Chondrocyte (in vitro differentiated cells): ENCODE measurements at regions not wholly inside any gene's neighbourhood (a gene's known extent, or its start where the extent isn't known, plus 50 kb on each side); places are given as distances from the start of the nearest gene placed in this dataset.
A peak's percentile ranks its signal among the peaks of the same experiment; 100 is the strongest.
"Not testable (repeated sequence)": the region's sequence is repeated elsewhere in the genome, so short reads cannot be mapped to it uniquely, and the experiment has no call there.

Experiments used
- DNase-seq: peaks from one replicate; pipeline ENCODE4 v3.0.0; 2021; ENCODE audit warnings: mixed read lengths, low spot score
- H3K27ac Mint-ChIP-seq: one replicate; pipeline ENCODE4 v1.8.0; 2021; ENCODE audit warnings: mild to moderate bottlenecking, moderate library complexity, mixed read lengths; ENCODE audit not compliant: unreplicated experiment
- H3K27me3 Mint-ChIP-seq: 2 replicates; pipeline ENCODE4 v1.8.0; 2021; ENCODE audit warnings: low read depth, mixed read lengths
- H3K36me3 Mint-ChIP-seq: 2 replicates; pipeline ENCODE4 v1.8.0; 2021; ENCODE audit warnings: low read depth, mixed read lengths
- H3K4me1 Mint-ChIP-seq: 2 replicates; pipeline ENCODE4 v1.8.0; 2021; ENCODE audit warnings: low read depth, mild to moderate bottlenecking, mixed read lengths
- H3K4me3 Mint-ChIP-seq: one replicate; pipeline ENCODE4 v1.8.0; 2021; ENCODE audit warnings: mild to moderate bottlenecking, moderate library complexity, mixed read lengths; ENCODE audit not compliant: unreplicated experiment
- H3K9me3 Mint-ChIP-seq: 2 replicates; pipeline ENCODE4 v1.8.0; 2021; ENCODE audit warnings: low read depth, mixed read lengths
- CTCF ChIP-seq: fragments of 200-600 bp; sonication (generic); IDR thresholded peaks from 2 replicates; pipeline ENCODE4 v1.5.0; 2021; ENCODE audit warnings: antibody characterized with exemption, mild to moderate bottlenecking, moderate library complexity

GRCh38 chr5:56729488-56729887, 85.9 kb upstream of the MAP3K1 start:
- peaks cover 2% of the 10 kb centered on the region for H3K9me3 Mint-ChIP-seq
- no peak for TF ChIP-seq CTCF
- DNase-seq, result no peak
- H3K4me1 Mint-ChIP-seq, result peaks cover 16% of the 10 kb centered on the region
- H3K27ac Mint-ChIP-seq, result no peak overlapping the region
- H3K4me3 Mint-ChIP-seq, result no peak overlapping the region
- H3K27me3 Mint-ChIP-seq, result no peaks in the 10 kb centered on the region
- H3K36me3 Mint-ChIP-seq, result no peaks in the 10 kb centered on the region

GRCh38 chr5:56725711-56726411, 89.5 kb upstream of the MAP3K1 start:
- no peaks in the 10 kb centered on the region for H3K36me3 Mint-ChIP-seq
- peak overlapping the region; percentile 45 for H3K27ac Mint-ChIP-seq
- H3K9me3 Mint-ChIP-seq, result no peaks in the 10 kb centered on the region
- peaks cover 6% of the 10 kb centered on the region for H3K4me1 Mint-ChIP-seq
- H3K27me3 Mint-ChIP-seq, result no peaks in the 10 kb centered on the region
- DNase-seq, result no peak
- no peak for TF ChIP-seq CTCF
- H3K4me3 Mint-ChIP-seq, result no peak overlapping the region

GRCh38 chr5:56724857-56725256, 90.5 kb upstream of the MAP3K1 start:
- H3K27ac Mint-ChIP-seq, H3K27me3 Mint-ChIP-seq, H3K9me3 Mint-ChIP-seq, DNase-seq, H3K4me3 Mint-ChIP-seq, H3K36me3 Mint-ChIP-seq, H3K4me1 Mint-ChIP-seq: not testable (repeated sequence)

- Mint-ChIP-seq H3K4me3 (no peak overlapping the region), H3K27ac (no peak overlapping the region), H3K4me1 (peaks cover 12% of the 10 kb centered on the region), H3K36me3 (no peaks in the 10 kb centered on the region), H3K9me3 (no peaks in the 10 kb centered on the region), H3K27me3 (no peaks in the 10 kb centered on the region)
- no peak for TF ChIP-seq CTCF
- no peak for DNase-seq
Measured at GRCh38 chr5:56722317-56722716, 93.0 kb upstream of the MAP3K1 start.

- H3K4me1 Mint-ChIP-seq, result peaks cover 21% of the 10 kb centered on the region
- H3K4me3 Mint-ChIP-seq, result no peak overlapping the region
- no peak for TF ChIP-seq CTCF
- H3K27me3 Mint-ChIP-seq, result no peaks in the 10 kb centered on the region
- DNase-seq, result no peak
- peak overlapping the region; percentile 17 for H3K27ac Mint-ChIP-seq
- peaks cover 3% of the 10 kb centered on the region for H3K36me3 Mint-ChIP-seq
- H3K9me3 Mint-ChIP-seq, result no peaks in the 10 kb centered on the region
Measured at GRCh38 chr5:56717253-56717987, 97.9 kb upstream of the MAP3K1 start.

GRCh38 chr5:56715986-56716385, 99.4 kb upstream of the MAP3K1 start:
- H3K27me3 Mint-ChIP-seq, result no peaks in the 10 kb centered on the region
- no peak for DNase-seq
- no peak overlapping the region for H3K27ac Mint-ChIP-seq
- no peaks in the 10 kb centered on the region for H3K9me3 Mint-ChIP-seq
- TF ChIP-seq CTCF, result no peak
- peaks cover 3% of the 10 kb centered on the region for H3K36me3 Mint-ChIP-seq
- H3K4me3 Mint-ChIP-seq, result no peak overlapping the region
- peaks cover 29% of the 10 kb centered on the region for H3K4me1 Mint-ChIP-seq
